ENCODE measurements at regions not wholly inside any gene's neighbourhood (a gene's known extent, or its start where the extent isn't known, plus 50 kb on each side); places are given as distances from the start of the nearest gene placed in this dataset.

DNA sequence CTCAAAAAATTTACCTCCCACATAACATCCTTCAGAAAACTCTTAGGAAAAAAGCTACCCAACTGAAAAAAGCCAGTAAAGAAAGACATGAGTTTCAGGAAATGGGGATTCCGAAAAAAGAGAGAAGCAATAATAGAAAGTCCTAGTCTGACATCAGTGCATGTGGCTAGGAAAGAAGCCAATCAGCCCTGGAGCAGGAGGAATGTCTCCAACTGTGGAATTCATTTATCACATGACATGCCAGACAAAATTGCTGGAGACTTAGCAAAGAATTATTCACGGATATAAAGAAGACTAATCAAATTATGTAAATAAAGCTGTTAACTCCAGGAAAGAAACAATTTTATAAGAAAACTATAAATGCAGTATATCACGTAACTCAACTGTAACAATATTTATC is 258.9 kb upstream of the RARB start:
- no peaks in the 10 kb centered on the region for H3K4me1 ChIP-seq (ENCODE audit: control insufficient read depth, insufficient read depth, low read length)
- no peaks in the 10 kb centered on the region for H3K36me3 ChIP-seq (ENCODE audit: control insufficient read depth, insufficient read depth, low read length)
- no peak overlapping the region for H3K4me3 ChIP-seq (ENCODE audit: low read length)
- no peak overlapping the region for H3K4me3 Mint-ChIP-seq
- WGBS, 2 experiments (ENCODE audit: insufficient coverage in 1 of 2, insufficient read length in 1 of 2), result 99 to 100% methylated on average over 1 to 2 of the region's 3 CpGs
- DNase-seq, result no peak
- H3K9me3 ChIP-seq (ENCODE audit: control insufficient read depth, low read length), result peaks cover 17% of the 10 kb centered on the region
- TF ChIP-seq, protein P1, sequence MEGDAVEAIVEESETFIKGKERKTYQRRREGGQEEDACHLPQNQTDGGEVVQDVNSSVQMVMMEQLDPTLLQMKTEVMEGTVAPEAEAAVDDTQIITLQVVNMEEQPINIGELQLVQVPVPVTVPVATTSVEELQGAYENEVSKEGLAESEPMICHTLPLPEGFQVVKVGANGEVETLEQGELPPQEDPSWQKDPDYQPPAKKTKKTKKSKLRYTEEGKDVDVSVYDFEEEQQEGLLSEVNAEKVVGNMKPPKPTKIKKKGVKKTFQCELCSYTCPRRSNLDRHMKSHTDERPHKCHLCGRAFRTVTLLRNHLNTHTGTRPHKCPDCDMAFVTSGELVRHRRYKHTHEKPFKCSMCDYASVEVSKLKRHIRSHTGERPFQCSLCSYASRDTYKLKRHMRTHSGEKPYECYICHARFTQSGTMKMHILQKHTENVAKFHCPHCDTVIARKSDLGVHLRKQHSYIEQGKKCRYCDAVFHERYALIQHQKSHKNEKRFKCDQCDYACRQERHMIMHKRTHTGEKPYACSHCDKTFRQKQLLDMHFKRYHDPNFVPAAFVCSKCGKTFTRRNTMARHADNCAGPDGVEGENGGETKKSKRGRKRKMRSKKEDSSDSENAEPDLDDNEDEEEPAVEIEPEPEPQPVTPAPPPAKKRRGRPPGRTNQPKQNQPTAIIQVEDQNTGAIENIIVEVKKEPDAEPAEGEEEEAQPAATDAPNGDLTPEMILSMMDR (conservative IDR thresholded peaks at IDR 0.05), result no peak
- no peak overlapping the region for H3K9ac ChIP-seq (ENCODE audit: extremely low read depth, low read length, poor library complexity, severe bottlenecking)
- H3K27ac Mint-ChIP-seq, result no peak overlapping the region
- peaks cover 5% of the 10 kb centered on the region for H3K36me3 Mint-ChIP-seq (ENCODE audit: low read depth)
- H3K9me3 Mint-ChIP-seq, result peaks cover 9% of the 10 kb centered on the region
- no peaks in the 10 kb centered on the region for H3K27me3 ChIP-seq (ENCODE audit: control insufficient read depth, insufficient read depth, low read length, poor library complexity, severe bottlenecking)
- no peak overlapping the region for H3K27ac ChIP-seq (ENCODE audit: low read depth, low read length)
- peaks cover 12% of the 10 kb centered on the region for H3K4me1 Mint-ChIP-seq
- H3K27me3 Mint-ChIP-seq (ENCODE audit: insufficient read depth), result peaks cover under 1% of the 10 kb centered on the region

DNA sequence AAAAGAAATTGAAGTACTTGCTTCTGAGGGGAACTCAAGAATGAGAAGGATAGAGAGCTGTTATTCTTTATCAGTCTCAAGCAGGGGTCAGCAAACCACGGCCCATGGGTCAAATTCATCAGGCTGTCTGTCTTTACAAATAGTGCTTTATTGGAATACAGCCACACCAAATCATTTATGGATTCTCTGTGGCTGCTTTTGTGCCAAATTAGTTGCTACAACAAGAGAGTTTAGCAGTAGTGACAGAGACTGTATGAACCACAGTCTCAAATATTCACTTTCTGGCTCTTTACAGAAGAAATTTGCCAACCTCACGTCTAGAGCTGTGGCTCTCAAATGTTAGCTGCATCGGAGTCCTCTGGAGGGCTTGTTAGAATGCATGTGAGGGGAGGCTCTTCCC is 258.0 kb upstream of the RARB start:
- Histone ChIP-seq H3K4me1 (ENCODE audit: control insufficient read depth, insufficient read depth, low read length) (no peaks in the 10 kb centered on the region), H3K9me3 (ENCODE audit: control insufficient read depth, low read length) (peaks cover 17% of the 10 kb centered on the region), H3K27me3 (ENCODE audit: control insufficient read depth, insufficient read depth, low read length, poor library complexity, severe bottlenecking) (no peaks in the 10 kb centered on the region), H3K27ac (ENCODE audit: low read depth, low read length) (no peak overlapping the region), H3K36me3 (ENCODE audit: control insufficient read depth, insufficient read depth, low read length) (no peaks in the 10 kb centered on the region), H3K4me3 (ENCODE audit: low read length) (no peak overlapping the region), H3K9ac (ENCODE audit: extremely low read depth, low read length, poor library complexity, severe bottlenecking) (no peak overlapping the region)
- Mint-ChIP-seq H3K4me1 (peaks cover 18% of the 10 kb centered on the region), H3K27me3 (ENCODE audit: insufficient read depth) (peaks cover 4% of the 10 kb centered on the region), H3K27ac (no peak overlapping the region), H3K9me3 (peaks cover 9% of the 10 kb centered on the region), H3K4me3 (no peak overlapping the region), H3K36me3 (ENCODE audit: low read depth) (peaks cover 5% of the 10 kb centered on the region)
- TF ChIP-seq, protein P1 (conservative IDR thresholded peaks at IDR 0.05), result no peak
- 91 to 100% methylated on average over 1 to 3 of the region's 3 CpGs for WGBS, 2 experiments (ENCODE audit: insufficient coverage in 1 of 2, insufficient read length in 1 of 2)
- DNase-seq, result no peak

DNA sequence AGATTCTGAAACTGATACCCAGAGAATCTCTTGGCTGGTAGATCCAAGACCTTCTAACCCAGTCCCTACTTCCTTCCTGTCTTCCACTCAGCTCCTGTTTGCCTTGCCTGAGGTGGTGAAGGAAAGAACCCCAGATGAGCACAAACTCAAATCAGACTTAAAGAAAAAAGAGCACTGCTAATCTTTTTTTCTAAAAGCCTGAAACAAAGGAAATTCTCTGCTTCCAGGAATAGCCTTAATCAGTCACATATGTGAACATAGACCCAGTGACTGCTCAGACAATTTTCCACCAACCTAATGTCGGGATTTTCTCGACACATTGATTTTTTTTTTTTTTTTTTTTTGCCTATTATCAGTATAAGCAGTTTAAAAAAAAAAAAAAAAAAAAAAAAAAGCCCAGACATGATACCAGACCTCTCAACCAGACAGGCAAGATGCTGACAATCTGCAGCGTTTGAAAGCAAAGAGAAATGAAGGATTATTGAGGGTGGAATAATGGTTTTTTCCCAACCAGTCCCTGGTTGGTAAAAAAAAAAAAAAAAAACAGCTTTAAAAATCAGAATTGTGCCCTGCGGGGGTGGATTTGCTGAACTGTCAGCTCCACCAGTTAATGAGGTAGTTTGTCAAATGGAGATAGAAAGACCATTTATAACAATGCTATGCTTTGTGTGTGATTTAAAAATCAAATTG is 256.8 kb upstream of the RARB start:
- TF ChIP-seq, protein P1 (conservative IDR thresholded peaks at IDR 0.05), result no peak
- H3K4me3 ChIP-seq (ENCODE audit: low read length), result peak overlapping the region; percentile 24
- 79% methylated on average over 3 of the region's 4 CpGs; no CpG with 5 or more reads in 1 of the 2 experiments for WGBS, 2 experiments (ENCODE audit: insufficient coverage in 1 of 2, insufficient read length in 1 of 2)
- DNase-seq, result no peak
- no peaks in the 10 kb centered on the region for H3K36me3 ChIP-seq (ENCODE audit: control insufficient read depth, insufficient read depth, low read length)
- H3K27me3 ChIP-seq (ENCODE audit: control insufficient read depth, insufficient read depth, low read length, poor library complexity, severe bottlenecking), result no peaks in the 10 kb centered on the region
- Mint-ChIP-seq H3K36me3 (ENCODE audit: low read depth) (peaks cover 5% of the 10 kb centered on the region), H3K4me3 (no peak overlapping the region), H3K4me1 (peaks cover 21% of the 10 kb centered on the region), H3K27me3 (ENCODE audit: insufficient read depth) (peaks cover 4% of the 10 kb centered on the region), H3K27ac (no peak overlapping the region), H3K9me3 (peaks cover 9% of the 10 kb centered on the region)
- no peaks in the 10 kb centered on the region for H3K4me1 ChIP-seq (ENCODE audit: control insufficient read depth, insufficient read depth, low read length)
- peak overlapping the region; percentile 74 for H3K27ac ChIP-seq (ENCODE audit: low read depth, low read length)
- H3K9me3 ChIP-seq (ENCODE audit: control insufficient read depth, low read length), result peaks cover 17% of the 10 kb centered on the region
- H3K9ac ChIP-seq (ENCODE audit: extremely low read depth, low read length, poor library complexity, severe bottlenecking), result no peak overlapping the region

Data from endodermal cell (in vitro differentiated cells).